ENCODE measurements at regions not wholly inside any gene's neighbourhood (a gene's known extent, or its start where the extent isn't known, plus 50 kb on each side); places are given as distances from the start of the nearest gene placed in this dataset.
"Not testable (repeated sequence)": the region's sequence is repeated elsewhere in the genome, so short reads cannot be mapped to it uniquely, and the experiment has no call there.

- no peak for TF ChIP-seq ZFP30 (CRISPR knock-in tag; IDR thresholded peaks at IDR 0.05)
- TF ChIP-seq, protein P1, sequence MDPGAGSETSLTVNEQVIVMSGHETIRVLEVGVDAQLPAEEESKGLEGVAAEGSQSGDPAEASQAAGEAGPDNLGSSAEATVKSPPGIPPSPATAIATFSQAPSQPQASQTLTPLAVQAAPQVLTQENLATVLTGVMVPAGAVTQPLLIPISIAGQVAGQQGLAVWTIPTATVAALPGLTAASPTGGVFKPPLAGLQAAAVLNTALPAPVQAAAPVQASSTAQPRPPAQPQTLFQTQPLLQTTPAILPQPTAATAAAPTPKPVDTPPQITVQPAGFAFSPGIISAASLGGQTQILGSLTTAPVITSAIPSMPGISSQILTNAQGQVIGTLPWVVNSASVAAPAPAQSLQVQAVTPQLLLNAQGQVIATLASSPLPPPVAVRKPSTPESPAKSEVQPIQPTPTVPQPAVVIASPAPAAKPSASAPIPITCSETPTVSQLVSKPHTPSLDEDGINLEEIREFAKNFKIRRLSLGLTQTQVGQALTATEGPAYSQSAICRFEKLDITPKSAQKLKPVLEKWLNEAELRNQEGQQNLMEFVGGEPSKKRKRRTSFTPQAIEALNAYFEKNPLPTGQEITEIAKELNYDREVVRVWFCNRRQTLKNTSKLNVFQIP (CRISPR knock-in tag; IDR thresholded peaks at IDR 0.05; ENCODE audit: borderline replicate concordance, low read depth), result no peak
- ATAC-seq, result no peak
These were observed 1899.9 kb downstream of the MAT2B start for GRCh38 chr5:165405340-165405739.

DNA sequence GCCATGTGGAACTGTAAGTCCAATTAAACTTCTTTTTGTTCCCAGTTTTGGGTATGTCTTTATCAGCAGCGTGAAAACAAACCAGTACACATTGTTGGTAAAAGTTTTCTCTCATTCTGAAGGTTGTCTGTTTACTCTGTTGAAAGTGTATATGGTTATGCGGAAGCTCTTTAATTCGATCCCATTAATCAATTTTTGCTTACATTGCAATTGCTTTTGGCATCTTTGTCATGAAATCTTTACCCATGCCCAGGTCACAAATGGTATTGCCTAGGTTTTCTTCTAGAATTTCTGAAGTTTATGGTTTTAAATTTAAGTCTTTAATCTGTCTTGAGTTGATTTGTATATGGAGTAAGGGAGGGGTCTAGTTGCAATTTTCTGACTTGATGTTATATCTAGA, 1901.9 kb downstream of the MAT2B start:
- ATAC-seq, result no peak
- TF ChIP-seq, protein P2, sequence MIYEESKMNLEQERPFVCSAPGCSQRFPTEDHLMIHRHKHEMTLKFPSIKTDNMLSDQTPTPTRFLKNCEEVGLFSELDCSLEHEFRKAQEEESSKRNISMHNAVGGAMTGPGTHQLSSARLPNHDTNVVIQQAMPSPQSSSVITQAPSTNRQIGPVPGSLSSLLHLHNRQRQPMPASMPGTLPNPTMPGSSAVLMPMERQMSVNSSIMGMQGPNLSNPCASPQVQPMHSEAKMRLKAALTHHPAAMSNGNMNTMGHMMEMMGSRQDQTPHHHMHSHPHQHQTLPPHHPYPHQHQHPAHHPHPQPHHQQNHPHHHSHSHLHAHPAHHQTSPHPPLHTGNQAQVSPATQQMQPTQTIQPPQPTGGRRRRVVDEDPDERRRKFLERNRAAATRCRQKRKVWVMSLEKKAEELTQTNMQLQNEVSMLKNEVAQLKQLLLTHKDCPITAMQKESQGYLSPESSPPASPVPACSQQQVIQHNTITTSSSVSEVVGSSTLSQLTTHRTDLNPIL (CRISPR knock-in tag; IDR thresholded peaks at IDR 0.05; ENCODE audit: low read depth), result no peak
- no peak for TF ChIP-seq ZC3H10 (CRISPR knock-in tag; IDR thresholded peaks at IDR 0.05)
- no peak for TF ChIP-seq OSR1 (CRISPR knock-in tag; IDR thresholded peaks at IDR 0.05)
- TF ChIP-seq ZFP30 (CRISPR knock-in tag; IDR thresholded peaks at IDR 0.05), result no peak
- TF ChIP-seq BACH2 (CRISPR knock-in tag; IDR thresholded peaks at IDR 0.05; ENCODE audit: borderline replicate concordance), result no peak
- TF ChIP-seq ZFP3 (CRISPR knock-in tag; IDR thresholded peaks at IDR 0.05), result no peak
- TF ChIP-seq ZNF70 (CRISPR knock-in tag; IDR thresholded peaks at IDR 0.05), result no peak
- TF ChIP-seq, protein P1 (CRISPR knock-in tag; IDR thresholded peaks at IDR 0.05; ENCODE audit: borderline replicate concordance, low read depth), result no peak

DNA sequence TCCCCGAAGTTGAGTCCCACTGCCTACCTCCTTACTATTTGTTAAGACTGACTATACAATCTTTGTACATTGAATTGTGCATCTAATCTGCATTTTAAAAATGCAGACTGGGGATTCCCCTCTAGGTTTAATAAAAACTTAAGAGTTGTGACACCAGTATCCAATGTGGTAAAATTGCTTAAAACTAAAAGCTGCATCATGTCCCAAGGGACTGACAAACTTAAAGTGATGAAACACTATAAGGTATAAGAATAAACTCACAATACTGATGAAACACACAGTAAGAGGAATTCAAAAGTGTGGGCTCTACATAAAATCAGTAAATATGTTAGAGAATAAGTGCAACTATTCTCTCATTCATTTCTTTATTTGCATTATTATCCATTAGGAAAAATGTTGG, 1905.1 kb downstream of the MAT2B start:
- ATAC-seq, result no peak
- TF ChIP-seq ARNTL (CRISPR knock-in tag; IDR thresholded peaks at IDR 0.05; ENCODE audit: borderline replicate concordance, low read depth) (no peak), CSRNP3 (CRISPR knock-in tag; IDR thresholded peaks at IDR 0.05) (no peak), ZNF70 (CRISPR knock-in tag; IDR thresholded peaks at IDR 0.05) (no peak), ESRRG (CRISPR knock-in tag; IDR thresholded peaks at IDR 0.05) (no peak), OSR1 (CRISPR knock-in tag; IDR thresholded peaks at IDR 0.05) (no peak), TOX (CRISPR knock-in tag; IDR thresholded peaks at IDR 0.05; ENCODE audit: borderline replicate concordance) (no peak), ZFP3 (CRISPR knock-in tag; IDR thresholded peaks at IDR 0.05) (no peak), CSDC2 (CRISPR knock-in tag; IDR thresholded peaks at IDR 0.05) (no peak), RARB (CRISPR knock-in tag; IDR thresholded peaks at IDR 0.05) (no peak)
- TF ChIP-seq, protein P1 (CRISPR knock-in tag; IDR thresholded peaks at IDR 0.05; ENCODE audit: borderline replicate concordance, low read depth), result no peak
- TF ChIP-seq, protein P2 (CRISPR knock-in tag; IDR thresholded peaks at IDR 0.05; ENCODE audit: low read depth), result no peak

GRCh38 chr5:165411532-165411931, 1906.1 kb downstream of the MAT2B start:
- ATAC-seq, result not testable (repeated sequence)

DNA sequence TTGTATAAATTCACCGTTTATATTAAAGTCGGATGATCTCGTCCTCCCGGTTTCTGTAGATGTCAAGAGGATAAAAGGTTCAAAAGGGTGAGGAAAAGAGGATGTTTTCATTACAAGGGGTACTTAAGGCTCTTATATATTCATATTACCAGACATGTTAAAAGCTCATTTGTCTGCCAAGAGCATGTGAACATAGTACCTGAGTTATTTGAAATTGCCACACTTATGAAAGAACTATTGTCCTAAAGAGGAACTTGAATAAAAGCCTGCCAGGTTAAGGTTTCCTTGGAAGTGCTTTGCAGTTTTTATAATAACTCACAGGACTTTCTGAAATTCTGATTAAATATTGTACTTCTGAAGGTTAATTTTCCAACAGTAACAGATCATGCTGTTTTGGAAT, 1915.1 kb downstream of the MAT2B start:
- ATAC-seq, result no peak
- TF ChIP-seq BACH2 (CRISPR knock-in tag; IDR thresholded peaks at IDR 0.05; ENCODE audit: borderline replicate concordance) (no peak), ZC3H10 (CRISPR knock-in tag; IDR thresholded peaks at IDR 0.05) (no peak), ISL1 (CRISPR knock-in tag; IDR thresholded peaks at IDR 0.05) (no peak), TOX (CRISPR knock-in tag; IDR thresholded peaks at IDR 0.05; ENCODE audit: borderline replicate concordance) (no peak), ZNF565 (CRISPR knock-in tag; conservative IDR thresholded peaks at IDR 0.05; ENCODE audit: low read depth) (no peak), CSRNP3 (CRISPR knock-in tag; IDR thresholded peaks at IDR 0.05) (no peak), ESRRG (CRISPR knock-in tag; IDR thresholded peaks at IDR 0.05) (no peak), SNAI2 (CRISPR knock-in tag; IDR thresholded peaks at IDR 0.05) (no peak), RARB (CRISPR knock-in tag; IDR thresholded peaks at IDR 0.05) (no peak), GLIS3 (CRISPR knock-in tag; IDR thresholded peaks at IDR 0.05) (no peak)
- TF ChIP-seq, protein P2 (CRISPR knock-in tag; IDR thresholded peaks at IDR 0.05; ENCODE audit: low read depth), result no peak
- TF ChIP-seq, protein P3, sequence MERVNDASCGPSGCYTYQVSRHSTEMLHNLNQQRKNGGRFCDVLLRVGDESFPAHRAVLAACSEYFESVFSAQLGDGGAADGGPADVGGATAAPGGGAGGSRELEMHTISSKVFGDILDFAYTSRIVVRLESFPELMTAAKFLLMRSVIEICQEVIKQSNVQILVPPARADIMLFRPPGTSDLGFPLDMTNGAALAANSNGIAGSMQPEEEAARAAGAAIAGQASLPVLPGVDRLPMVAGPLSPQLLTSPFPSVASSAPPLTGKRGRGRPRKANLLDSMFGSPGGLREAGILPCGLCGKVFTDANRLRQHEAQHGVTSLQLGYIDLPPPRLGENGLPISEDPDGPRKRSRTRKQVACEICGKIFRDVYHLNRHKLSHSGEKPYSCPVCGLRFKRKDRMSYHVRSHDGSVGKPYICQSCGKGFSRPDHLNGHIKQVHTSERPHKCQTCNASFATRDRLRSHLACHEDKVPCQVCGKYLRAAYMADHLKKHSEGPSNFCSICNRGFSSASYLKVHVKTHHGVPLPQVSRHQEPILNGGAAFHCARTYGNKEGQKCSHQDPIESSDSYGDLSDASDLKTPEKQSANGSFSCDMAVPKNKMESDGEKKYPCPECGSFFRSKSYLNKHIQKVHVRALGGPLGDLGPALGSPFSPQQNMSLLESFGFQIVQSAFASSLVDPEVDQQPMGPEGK (CRISPR knock-in tag; IDR thresholded peaks at IDR 0.05; ENCODE audit: borderline replicate concordance), result no peak

All from SK-N-SH treated with all-trans-retinoic acid at 6 μM for 48 hours (cell line).